Skeletal muscle cell (primary cell): ENCODE measurements at regions not wholly inside any gene's neighbourhood (a gene's known extent, or its start where the extent isn't known, plus 50 kb on each side); places are given as distances from the start of the nearest gene placed in this dataset.
"Not testable (repeated sequence)": the region's sequence is repeated elsewhere in the genome, so short reads cannot be mapped to it uniquely, and the experiment has no call there.

Experiments
- DNase-seq: peaks from one replicate; pipeline ENCODE4 v3.0.0-alpha.2; 2010; ENCODE audit warnings: low read depth
- H3K4me3 ChIP-seq: 2 replicates; pipeline ENCODE4 v1.5.1; 2011; ENCODE audit warnings: low read depth, mild to moderate bottlenecking, control low read depth, low read length, moderate library complexity

- no peak overlapping the region for H3K4me3 ChIP-seq
- no peak for DNase-seq
These were observed 1493.2 kb downstream of the MAT2B start for GRCh38 chr5:164998590-164998989.

- no peak overlapping the region for H3K4me3 ChIP-seq
- DNase-seq, result no peak
These were observed 1495.2 kb downstream of the MAT2B start for GRCh38 chr5:165000479-165001190.

GRCh38 chr5:165003283-165003682 is 1497.9 kb downstream of the MAT2B start:
- H3K4me3 ChIP-seq, result no peak overlapping the region
- DNase-seq, result no peak

GRCh38 chr5:165004175-165004574 is 1498.8 kb downstream of the MAT2B start:
- no peak overlapping the region for H3K4me3 ChIP-seq
- no peak for DNase-seq

- H3K4me3 ChIP-seq, result no peak overlapping the region
- DNase-seq, result no peak
These were observed 1509.0 kb downstream of the MAT2B start for GRCh38 chr5:165014439-165014838.

- no peak overlapping the region for H3K4me3 ChIP-seq
- no peak for DNase-seq
These were observed 1509.7 kb downstream of the MAT2B start for GRCh38 chr5:165015126-165015525.

- H3K4me3 ChIP-seq, result no peak overlapping the region
- no peak for DNase-seq
These were observed 1510.1 kb downstream of the MAT2B start for GRCh38 chr5:165015547-165015946.

GRCh38 chr5:165026971-165027370 is 1521.6 kb downstream of the MAT2B start:
- H3K4me3 ChIP-seq, result no peak overlapping the region
- no peak for DNase-seq

- DNase-seq, result no peak
- no peak overlapping the region for H3K4me3 ChIP-seq
These were observed 1522.9 kb downstream of the MAT2B start for GRCh38 chr5:165028356-165028755.

GRCh38 chr5:165029099-165029870 is 1523.9 kb downstream of the MAT2B start:
- no peak for DNase-seq
- no peak overlapping the region for H3K4me3 ChIP-seq

- H3K4me3 ChIP-seq, result no peak overlapping the region
- DNase-seq, result no peak
These were observed 1525.6 kb downstream of the MAT2B start for GRCh38 chr5:165030971-165031370.

- no peak overlapping the region for H3K4me3 ChIP-seq
- DNase-seq, result no peak
These were observed 1526.0 kb downstream of the MAT2B start for GRCh38 chr5:165031371-165031770.

- no peak overlapping the region for H3K4me3 ChIP-seq
- DNase-seq, result no peak
These were observed 1530.1 kb downstream of the MAT2B start for GRCh38 chr5:165035520-165035919.

- no peak for DNase-seq
- H3K4me3 ChIP-seq, result no peak overlapping the region
These were observed 1534.3 kb downstream of the MAT2B start for GRCh38 chr5:165039748-165040147.

- DNase-seq, H3K4me3 ChIP-seq: not testable (repeated sequence)
These were observed 1540.5 kb downstream of the MAT2B start for GRCh38 chr5:165045941-165046340.

GRCh38 chr5:165055476-165055875 is 1550.1 kb downstream of the MAT2B start:
- H3K4me3 ChIP-seq, result no peak overlapping the region
- no peak for DNase-seq

- H3K4me3 ChIP-seq, result no peak overlapping the region
- DNase-seq, result no peak
These were observed 1551.7 kb downstream of the MAT2B start for GRCh38 chr5:165057145-165057544.

- no peak for DNase-seq
- H3K4me3 ChIP-seq, result no peak overlapping the region
These were observed 1561.4 kb downstream of the MAT2B start for GRCh38 chr5:165066751-165067385.

GRCh38 chr5:165076686-165077085 is 1571.3 kb downstream of the MAT2B start:
- no peak overlapping the region for H3K4me3 ChIP-seq
- no peak for DNase-seq

- no peak for DNase-seq
- H3K4me3 ChIP-seq, result no peak overlapping the region
These were observed 1574.0 kb downstream of the MAT2B start for GRCh38 chr5:165079389-165079788.
